OCI-LY1 (cell line): ENCODE measurements at regions not wholly inside any gene's neighbourhood (a gene's known extent, or its start where the extent isn't known, plus 50 kb on each side); places are given as distances from the start of the nearest gene placed in this dataset.

Source experiments
- EZH2 ChIP-seq: fragments of 200-600 bp; sonication (generic), shearing (Covaris generic); IDR thresholded peaks from 2 replicates; pipeline ENCODE4 v1.8.0; 2017; ENCODE audit warnings: borderline replicate concordance, mixed run types, mild to moderate bottlenecking, antibody characterized with exemption, low read length, moderate library complexity, mixed read lengths
- TF ChIP-seq, protein P1 (sequence below): fragments of 200-600 bp; sonication (generic), shearing (Covaris generic); IDR thresholded peaks from 2 replicates; pipeline ENCODE4 v1.5.1; 2017; ENCODE audit warnings: mild to moderate bottlenecking, antibody characterized with exemption, low read length, moderate library complexity, mixed read lengths

DNA sequence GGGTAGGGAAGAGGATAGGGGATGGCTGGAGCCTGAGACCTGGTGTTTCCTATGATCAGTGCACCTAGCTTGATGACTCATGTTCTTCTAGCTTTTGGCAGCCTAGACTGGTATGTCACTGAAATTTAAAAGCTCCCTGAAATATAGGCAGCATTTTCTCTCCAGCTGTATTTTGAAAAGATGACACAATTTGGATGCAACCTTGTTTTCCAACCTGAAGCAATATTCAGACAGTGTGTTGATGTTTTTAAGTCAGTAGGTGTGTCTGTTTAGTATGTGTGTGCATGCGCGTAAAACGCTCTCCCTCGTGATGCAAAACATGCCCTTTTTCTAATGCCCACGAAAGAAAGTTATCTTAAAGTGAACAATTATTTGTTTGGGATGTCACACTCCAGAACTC, 58.5 kb downstream of the RPL22L1 start:
- TF ChIP-seq, protein P1, sequence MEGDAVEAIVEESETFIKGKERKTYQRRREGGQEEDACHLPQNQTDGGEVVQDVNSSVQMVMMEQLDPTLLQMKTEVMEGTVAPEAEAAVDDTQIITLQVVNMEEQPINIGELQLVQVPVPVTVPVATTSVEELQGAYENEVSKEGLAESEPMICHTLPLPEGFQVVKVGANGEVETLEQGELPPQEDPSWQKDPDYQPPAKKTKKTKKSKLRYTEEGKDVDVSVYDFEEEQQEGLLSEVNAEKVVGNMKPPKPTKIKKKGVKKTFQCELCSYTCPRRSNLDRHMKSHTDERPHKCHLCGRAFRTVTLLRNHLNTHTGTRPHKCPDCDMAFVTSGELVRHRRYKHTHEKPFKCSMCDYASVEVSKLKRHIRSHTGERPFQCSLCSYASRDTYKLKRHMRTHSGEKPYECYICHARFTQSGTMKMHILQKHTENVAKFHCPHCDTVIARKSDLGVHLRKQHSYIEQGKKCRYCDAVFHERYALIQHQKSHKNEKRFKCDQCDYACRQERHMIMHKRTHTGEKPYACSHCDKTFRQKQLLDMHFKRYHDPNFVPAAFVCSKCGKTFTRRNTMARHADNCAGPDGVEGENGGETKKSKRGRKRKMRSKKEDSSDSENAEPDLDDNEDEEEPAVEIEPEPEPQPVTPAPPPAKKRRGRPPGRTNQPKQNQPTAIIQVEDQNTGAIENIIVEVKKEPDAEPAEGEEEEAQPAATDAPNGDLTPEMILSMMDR = no peak
- TF ChIP-seq EZH2 = no peak
